ENCODE measurements at regions not wholly inside any gene's neighbourhood (a gene's known extent, or its start where the extent isn't known, plus 50 kb on each side); places are given as distances from the start of the nearest gene placed in this dataset.
A peak's percentile ranks its signal among the peaks of the same experiment; 100 is the strongest.
"Not testable (repeated sequence)": the region's sequence is repeated elsewhere in the genome, so short reads cannot be mapped to it uniquely, and the experiment has no call there.

DNA sequence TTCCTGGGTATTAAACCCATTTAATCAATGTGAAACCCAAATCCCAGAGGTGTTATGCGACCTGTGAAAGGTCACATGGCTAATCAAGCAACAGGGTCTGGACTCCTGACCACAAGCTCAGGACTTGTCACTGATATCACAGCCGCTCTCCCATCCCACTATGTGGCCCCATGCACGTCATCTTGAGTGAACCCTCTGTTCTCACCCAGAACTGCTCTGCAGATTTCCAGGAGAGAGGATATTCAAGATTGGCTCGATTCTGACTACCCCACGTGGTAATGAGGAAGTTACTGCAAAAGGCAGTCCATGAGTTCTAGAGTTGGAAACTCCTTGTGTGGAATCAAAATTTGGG, 173.5 kb upstream of the ETV3 start:
- ChIA-PET CTCF (interaction anchor here (1.1 kb wide), 1 partner anchor 9 kb away, joined by 3 read pairs; no protein-coding TSS in a partner anchor), POLR2A (no interaction called here)
- no peak overlapping the region for H3K4me3 ChIP-seq (ENCODE audit: low read depth in 2 of 2, low read length in 1 of 2)
- H3K9me3 ChIP-seq: no peaks in the 10 kb centered on the region
- no peaks in the 10 kb centered on the region for H3K9me2 ChIP-seq
- no peaks in the 10 kb centered on the region for H3F3A ChIP-seq (replicated peaks; ENCODE audit: insufficient read depth)
- no peak overlapping the region for H3K4me2 ChIP-seq
- H3K27ac ChIP-seq (ENCODE audit: low read depth in 2 of 2, low read length in 1 of 2): no peak overlapping the region
- H3K9ac ChIP-seq: no peak overlapping the region
- H3K79me2 ChIP-seq (ENCODE audit: insufficient read depth): no peaks in the 10 kb centered on the region
- no peaks in the 10 kb centered on the region for H3K4me1 ChIP-seq (ENCODE audit: control insufficient read depth in 1 of 2, insufficient read depth in 2 of 2, low read depth in 1 of 2, low read length in 1 of 2)
- H3K36me3 ChIP-seq (replicated peaks in 1 of 2; ENCODE audit: control insufficient read depth in 1 of 2, insufficient read depth in 2 of 2, low read length in 1 of 2): no peaks in the 10 kb centered on the region
- no peak overlapping the region for H2AFZ ChIP-seq (ENCODE audit: low read depth)
- H3K27me3 ChIP-seq (ENCODE audit: insufficient read depth): no peaks in the 10 kb centered on the region
- WGBS (ENCODE audit: low lambda C conversion rate): 0% methylated on average over 3 of the region's 5 CpGs
- no peak for TF ChIP-seq CHD2 (IDR thresholded peaks at IDR 0.05; ENCODE audit: low read length, partially characterized antibody)
- no peak for DNase-seq
- no peaks in the 10 kb centered on the region for H4K20me1 ChIP-seq (ENCODE audit: insufficient read depth)

DNA sequence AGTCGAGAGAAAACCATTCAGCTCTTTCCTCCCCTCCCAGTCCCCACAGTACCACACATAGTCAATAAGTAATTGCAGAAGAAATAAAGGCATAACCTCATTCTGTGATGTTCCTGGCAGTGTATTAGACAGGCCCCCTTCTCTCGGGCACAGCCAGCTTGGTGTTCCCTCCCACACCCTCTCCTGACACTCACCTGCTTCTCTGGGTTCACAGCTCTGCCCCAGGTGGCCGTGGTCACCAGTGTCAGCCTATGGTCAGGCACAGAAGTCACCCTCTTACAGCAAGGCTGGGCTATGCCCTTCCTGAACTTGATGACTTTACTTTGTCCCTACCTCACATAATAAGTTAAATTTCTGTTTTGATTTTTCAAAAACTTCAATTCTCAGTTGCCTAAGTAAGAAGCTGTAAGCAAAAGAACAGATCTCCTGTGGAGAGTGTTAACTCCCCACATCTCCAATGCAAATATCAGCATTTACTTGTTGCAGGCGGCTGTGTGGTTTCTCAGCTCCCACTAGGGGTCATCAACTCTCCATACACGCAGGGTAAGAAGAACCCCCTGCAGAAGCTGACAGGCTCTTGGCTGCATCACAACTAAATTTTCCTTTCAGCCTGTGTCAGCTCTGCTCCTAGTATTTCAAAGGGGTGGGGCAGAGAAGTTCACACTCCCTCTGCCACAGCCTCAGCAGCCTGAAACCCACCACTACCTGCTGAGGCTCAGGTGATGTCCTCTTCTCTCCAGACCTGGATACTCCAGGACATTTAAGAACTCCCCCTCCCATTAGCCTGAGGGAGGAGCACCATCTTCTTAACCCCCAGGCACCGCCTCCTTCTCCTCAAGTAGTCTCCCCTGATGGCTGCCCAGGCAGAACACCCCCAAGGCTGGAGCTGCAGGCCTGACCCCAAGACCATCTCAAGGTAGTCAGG, 172.9 kb upstream of the ETV3 start:
- H2AFZ ChIP-seq (ENCODE audit: low read depth); H3K79me2 ChIP-seq (ENCODE audit: insufficient read depth); H3K27me3 ChIP-seq (ENCODE audit: insufficient read depth); H3K36me3 ChIP-seq (replicated peaks in 1 of 2; ENCODE audit: control insufficient read depth in 1 of 2, insufficient read depth in 2 of 2, low read length in 1 of 2); H3K9me2 ChIP-seq; H3K9ac ChIP-seq; H4K20me1 ChIP-seq (ENCODE audit: insufficient read depth); H3K4me3 ChIP-seq (ENCODE audit: low read depth in 2 of 2, low read length in 1 of 2); POLR2A ChIA-PET; H3K27ac ChIP-seq (ENCODE audit: low read depth in 2 of 2, low read length in 1 of 2); H3F3A ChIP-seq (replicated peaks; ENCODE audit: insufficient read depth); H3K4me1 ChIP-seq (ENCODE audit: control insufficient read depth in 1 of 2, insufficient read depth in 2 of 2, low read depth in 1 of 2, low read length in 1 of 2); H3K4me2 ChIP-seq; DNase-seq; H3K9me3 ChIP-seq: not testable (repeated sequence)
- CTCF ChIA-PET: interaction anchor here (1.1 kb wide), 1 partner anchor 9 kb away, joined by 3 read pairs; no protein-coding TSS in a partner anchor
- WGBS (ENCODE audit: low lambda C conversion rate): 0% methylated on average over 5 of the region's 6 CpGs
- 0 out of 2 replicates have a peak, but pooled peaks have one; percentile 32 for TF ChIP-seq RAD21 (IDR thresholded peaks at IDR 0.05; ENCODE audit: low read length)

DNA sequence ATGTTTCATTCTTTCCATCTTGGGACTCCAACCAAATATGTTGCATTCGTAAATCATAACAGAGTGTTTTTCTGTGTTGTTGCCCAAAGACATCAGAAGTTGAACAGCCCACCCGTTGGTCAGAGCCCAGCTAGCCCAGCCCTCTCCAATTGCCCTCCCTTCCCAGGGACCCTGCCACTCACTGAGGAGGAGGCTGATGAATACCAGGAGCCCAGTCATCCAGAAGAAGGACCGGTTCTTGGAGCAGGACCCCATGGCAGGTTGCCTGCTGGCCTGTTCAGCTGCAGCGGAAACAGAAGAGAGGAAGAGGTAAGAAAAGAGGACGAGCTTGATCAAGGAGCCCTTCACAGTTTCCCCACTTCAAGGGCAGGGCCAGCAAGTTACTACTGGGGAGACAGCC, 172.2 kb upstream of the ETV3 start:
- Histone ChIP-seq H3K79me2 (ENCODE audit: insufficient read depth) (no peaks in the 10 kb centered on the region), H3K27ac (ENCODE audit: low read depth in 2 of 2, low read length in 1 of 2) (no peak overlapping the region), H3K4me2 (no peak overlapping the region), H3K27me3 (ENCODE audit: insufficient read depth) (no peaks in the 10 kb centered on the region), H3F3A (replicated peaks; ENCODE audit: insufficient read depth) (no peaks in the 10 kb centered on the region), H2AFZ (ENCODE audit: low read depth) (no peak overlapping the region), H3K4me1 (ENCODE audit: control insufficient read depth in 1 of 2, insufficient read depth in 2 of 2, low read depth in 1 of 2, low read length in 1 of 2) (no peaks in the 10 kb centered on the region), H3K4me3 (ENCODE audit: low read depth in 2 of 2, low read length in 1 of 2) (no peak overlapping the region), H3K9me3 (no peaks in the 10 kb centered on the region), H3K9me2 (no peaks in the 10 kb centered on the region), H3K9ac (no peak overlapping the region), H4K20me1 (ENCODE audit: insufficient read depth) (no peaks in the 10 kb centered on the region), H3K36me3 (replicated peaks in 1 of 2; ENCODE audit: control insufficient read depth in 1 of 2, insufficient read depth in 2 of 2, low read length in 1 of 2) (no peaks in the 10 kb centered on the region)
- CTCF ChIA-PET: interaction anchor here (1.1 kb wide), 1 partner anchor 8 kb away, joined by 3 read pairs; no protein-coding TSS in a partner anchor
- POLR2A ChIA-PET: no interaction called here
- no peak for DNase-seq
- TF ChIP-seq ELF1 (IDR thresholded peaks at IDR 0.05) (no peak), FOXJ3 (CRISPR knock-in tag; IDR thresholded peaks at IDR 0.05) (no peak), FOXM1 (IDR thresholded peaks at IDR 0.05; ENCODE audit: low read depth) (no peak), RFX5 (IDR thresholded peaks at IDR 0.05; ENCODE audit: low read length) (no peak), CHD2 (IDR thresholded peaks at IDR 0.05; ENCODE audit: low read length, partially characterized antibody) (no peak), MXI1 (IDR thresholded peaks at IDR 0.05; ENCODE audit: low read depth, low read length) (no peak), GABPA (IDR thresholded peaks at IDR 0.05; ENCODE audit: low read depth) (no peak), MEF2A (IDR thresholded peaks at IDR 0.05; ENCODE audit: borderline replicate concordance, low read depth) (no peak), YY1 (IDR thresholded peaks at IDR 0.05; ENCODE audit: low read depth) (no peak), EZH2phosphoT487 (IDR thresholded peaks at IDR 0.05; ENCODE audit: borderline replicate concordance, low read depth) (no peak), RXRA (IDR thresholded peaks at IDR 0.05; ENCODE audit: borderline replicate concordance, low read depth) (no peak), EP300 (IDR thresholded peaks at IDR 0.05; ENCODE audit: borderline replicate concordance in 1 of 2, low read depth in 1 of 2, low read length in 1 of 2) (no peak), GATA2 (CRISPR knock-in tag; IDR thresholded peaks at IDR 0.05) (no peak), RCOR1 (IDR thresholded peaks at IDR 0.05; ENCODE audit: low read length) (no peak)
- TF ChIP-seq, protein P1, sequence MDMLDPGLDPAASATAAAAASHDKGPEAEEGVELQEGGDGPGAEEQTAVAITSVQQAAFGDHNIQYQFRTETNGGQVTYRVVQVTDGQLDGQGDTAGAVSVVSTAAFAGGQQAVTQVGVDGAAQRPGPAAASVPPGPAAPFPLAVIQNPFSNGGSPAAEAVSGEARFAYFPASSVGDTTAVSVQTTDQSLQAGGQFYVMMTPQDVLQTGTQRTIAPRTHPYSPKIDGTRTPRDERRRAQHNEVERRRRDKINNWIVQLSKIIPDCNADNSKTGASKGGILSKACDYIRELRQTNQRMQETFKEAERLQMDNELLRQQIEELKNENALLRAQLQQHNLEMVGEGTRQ (IDR thresholded peaks at IDR 0.05; ENCODE audit: borderline replicate concordance, low read depth, low read length): no peak
- TF ChIP-seq, protein P2, sequence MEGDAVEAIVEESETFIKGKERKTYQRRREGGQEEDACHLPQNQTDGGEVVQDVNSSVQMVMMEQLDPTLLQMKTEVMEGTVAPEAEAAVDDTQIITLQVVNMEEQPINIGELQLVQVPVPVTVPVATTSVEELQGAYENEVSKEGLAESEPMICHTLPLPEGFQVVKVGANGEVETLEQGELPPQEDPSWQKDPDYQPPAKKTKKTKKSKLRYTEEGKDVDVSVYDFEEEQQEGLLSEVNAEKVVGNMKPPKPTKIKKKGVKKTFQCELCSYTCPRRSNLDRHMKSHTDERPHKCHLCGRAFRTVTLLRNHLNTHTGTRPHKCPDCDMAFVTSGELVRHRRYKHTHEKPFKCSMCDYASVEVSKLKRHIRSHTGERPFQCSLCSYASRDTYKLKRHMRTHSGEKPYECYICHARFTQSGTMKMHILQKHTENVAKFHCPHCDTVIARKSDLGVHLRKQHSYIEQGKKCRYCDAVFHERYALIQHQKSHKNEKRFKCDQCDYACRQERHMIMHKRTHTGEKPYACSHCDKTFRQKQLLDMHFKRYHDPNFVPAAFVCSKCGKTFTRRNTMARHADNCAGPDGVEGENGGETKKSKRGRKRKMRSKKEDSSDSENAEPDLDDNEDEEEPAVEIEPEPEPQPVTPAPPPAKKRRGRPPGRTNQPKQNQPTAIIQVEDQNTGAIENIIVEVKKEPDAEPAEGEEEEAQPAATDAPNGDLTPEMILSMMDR (IDR thresholded peaks at IDR 0.05): no peak
- 1% methylated on average over 5 of the region's 5 CpGs for WGBS (ENCODE audit: low lambda C conversion rate)

Measured in SK-N-SH (cell line).